DND-41 (cell line): ENCODE measurements at regions not wholly inside any gene's neighbourhood (a gene's known extent, or its start where the extent isn't known, plus 50 kb on each side); places are given as distances from the start of the nearest gene placed in this dataset.

Experiments
- CTCF ChIP-seq: IDR thresholded peaks from 2 replicates; pipeline ENCODE4 v1.5.1; 2012; ENCODE audit warnings: borderline replicate concordance, low read length, moderate library complexity, mild to moderate bottlenecking; ENCODE audit not compliant: poor library complexity, severe bottlenecking; ENCODE audit errors: extremely low read depth
- EZH2 ChIP-seq: IDR thresholded peaks from 3 replicates; pipeline ENCODE4 v1.6.1; 2012; ENCODE audit warnings: borderline replicate concordance, low read depth, mild to moderate bottlenecking, moderate library complexity, low read length, inconsistent platforms; ENCODE audit not compliant: severe bottlenecking

DNA sequence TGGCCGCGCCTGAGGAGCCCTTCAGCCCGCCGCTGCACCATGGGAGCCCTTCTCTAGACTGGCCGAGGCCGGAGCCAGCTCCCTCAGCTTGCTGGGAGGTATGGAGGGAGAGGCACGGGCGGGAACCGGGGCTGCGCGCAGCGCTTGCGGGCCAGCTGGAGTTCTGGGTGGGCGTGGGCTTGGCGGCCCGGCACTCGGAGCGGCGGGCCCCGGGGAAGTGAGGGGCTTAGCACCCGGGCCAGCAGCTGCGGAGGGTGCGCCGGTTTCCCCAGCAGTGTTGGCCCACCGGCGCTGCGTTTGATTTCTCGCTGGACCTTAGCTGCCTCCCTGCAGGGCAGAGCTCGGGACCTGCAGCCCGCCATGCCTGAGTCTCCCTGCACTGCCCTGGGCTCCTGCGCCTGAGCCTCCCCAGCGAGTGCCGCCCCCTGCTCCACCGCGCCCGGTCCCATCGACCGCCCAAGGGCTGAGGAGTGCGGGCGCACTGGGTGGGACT, 1890.0 kb upstream of the PCDH20 start:
- TF ChIP-seq CTCF: no peak
- no peak for TF ChIP-seq EZH2
